ENCODE measurements at regions not wholly inside any gene's neighbourhood (a gene's known extent, or its start where the extent isn't known, plus 50 kb on each side); places are given as distances from the start of the nearest gene placed in this dataset.

DNA sequence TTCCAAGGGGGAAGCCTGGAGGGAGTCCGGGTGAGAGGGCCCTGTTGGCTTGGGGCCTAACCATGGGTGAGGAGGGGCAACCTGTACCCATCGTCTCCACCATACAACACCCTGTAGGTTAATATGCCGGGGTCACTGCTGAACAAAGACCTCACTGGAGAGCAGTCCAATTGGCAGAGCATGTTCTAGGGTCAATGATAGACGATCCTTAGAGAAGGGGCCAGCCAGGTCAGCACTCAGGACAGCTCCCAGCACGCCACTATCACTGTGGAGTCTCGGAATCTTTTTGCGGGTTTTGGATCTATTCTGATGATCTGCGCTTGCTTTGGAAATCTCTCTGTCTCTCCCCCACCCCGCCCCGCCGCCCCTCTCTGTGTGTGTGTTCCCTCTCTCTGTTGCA lies 218.4 kb upstream of the MVB12B start:
- DNase-seq (ENCODE audit: extremely low spot score, unreplicated experiment), result no peak
- H3K9me3 Mint-ChIP-seq (ENCODE audit: unreplicated experiment), result no peaks in the 10 kb centered on the region
- H3K4me3 Mint-ChIP-seq (ENCODE audit: unreplicated experiment), result no peak overlapping the region
- H3K4me1 Mint-ChIP-seq (ENCODE audit: unreplicated experiment), result no peaks in the 10 kb centered on the region
- TF ChIP-seq, protein P1, sequence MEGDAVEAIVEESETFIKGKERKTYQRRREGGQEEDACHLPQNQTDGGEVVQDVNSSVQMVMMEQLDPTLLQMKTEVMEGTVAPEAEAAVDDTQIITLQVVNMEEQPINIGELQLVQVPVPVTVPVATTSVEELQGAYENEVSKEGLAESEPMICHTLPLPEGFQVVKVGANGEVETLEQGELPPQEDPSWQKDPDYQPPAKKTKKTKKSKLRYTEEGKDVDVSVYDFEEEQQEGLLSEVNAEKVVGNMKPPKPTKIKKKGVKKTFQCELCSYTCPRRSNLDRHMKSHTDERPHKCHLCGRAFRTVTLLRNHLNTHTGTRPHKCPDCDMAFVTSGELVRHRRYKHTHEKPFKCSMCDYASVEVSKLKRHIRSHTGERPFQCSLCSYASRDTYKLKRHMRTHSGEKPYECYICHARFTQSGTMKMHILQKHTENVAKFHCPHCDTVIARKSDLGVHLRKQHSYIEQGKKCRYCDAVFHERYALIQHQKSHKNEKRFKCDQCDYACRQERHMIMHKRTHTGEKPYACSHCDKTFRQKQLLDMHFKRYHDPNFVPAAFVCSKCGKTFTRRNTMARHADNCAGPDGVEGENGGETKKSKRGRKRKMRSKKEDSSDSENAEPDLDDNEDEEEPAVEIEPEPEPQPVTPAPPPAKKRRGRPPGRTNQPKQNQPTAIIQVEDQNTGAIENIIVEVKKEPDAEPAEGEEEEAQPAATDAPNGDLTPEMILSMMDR (IDR thresholded peaks at IDR 0.05), result no peak
- no peaks in the 10 kb centered on the region for H3K36me3 Mint-ChIP-seq (ENCODE audit: unreplicated experiment)
- H3K27me3 Mint-ChIP-seq (ENCODE audit: unreplicated experiment), result peaks cover 8% of the 10 kb centered on the region
- no peak overlapping the region for H3K27ac Mint-ChIP-seq (ENCODE audit: unreplicated experiment)

DNA sequence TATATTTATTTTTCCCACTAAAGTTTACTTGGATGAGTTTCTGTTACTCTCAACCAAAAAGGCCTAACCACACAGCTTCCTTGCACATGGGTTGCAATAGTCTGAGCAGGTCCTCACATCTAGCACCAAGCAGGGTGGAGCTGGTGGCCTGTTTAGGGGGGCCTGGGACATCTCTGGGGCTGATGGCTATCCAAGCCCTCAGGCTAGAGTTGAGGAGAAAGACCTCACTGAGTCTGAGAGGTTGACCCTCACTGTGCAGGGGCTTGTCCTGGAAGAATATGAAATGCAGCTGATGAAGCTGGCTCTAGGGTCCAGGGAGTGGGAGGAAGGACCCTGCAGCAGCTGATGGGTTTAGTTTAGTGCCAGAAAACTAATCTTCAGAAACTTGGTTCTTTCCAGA lies 217.1 kb upstream of the MVB12B start:
- no peaks in the 10 kb centered on the region for H3K4me1 Mint-ChIP-seq (ENCODE audit: unreplicated experiment)
- H3K9me3 Mint-ChIP-seq (ENCODE audit: unreplicated experiment), result no peaks in the 10 kb centered on the region
- no peak for DNase-seq (ENCODE audit: extremely low spot score, unreplicated experiment)
- H3K4me3 Mint-ChIP-seq (ENCODE audit: unreplicated experiment), result no peak overlapping the region
- peaks cover 13% of the 10 kb centered on the region for H3K27me3 Mint-ChIP-seq (ENCODE audit: unreplicated experiment)
- TF ChIP-seq, protein P1 (IDR thresholded peaks at IDR 0.05), result no peak
- no peak overlapping the region for H3K27ac Mint-ChIP-seq (ENCODE audit: unreplicated experiment)
- H3K36me3 Mint-ChIP-seq (ENCODE audit: unreplicated experiment), result no peaks in the 10 kb centered on the region

DNA sequence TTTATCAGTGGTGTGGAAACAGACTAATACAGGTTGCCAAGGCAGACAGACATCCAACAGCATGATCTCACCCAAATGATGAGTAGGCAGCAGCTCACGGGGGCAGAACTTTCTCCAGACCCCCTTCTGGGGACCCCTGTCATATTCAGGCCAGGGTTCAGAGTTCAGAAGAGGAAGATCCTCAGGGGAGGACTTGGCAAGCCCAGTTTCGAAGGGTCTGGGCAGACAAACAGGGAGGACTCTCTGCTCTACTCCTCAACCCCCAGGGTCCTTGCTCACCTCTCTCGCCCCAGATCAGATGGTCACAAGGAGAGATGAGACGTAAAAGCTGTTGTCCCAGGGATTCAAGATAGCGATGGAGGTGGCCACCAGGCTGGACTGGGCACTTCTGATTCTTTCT lies 215.1 kb upstream of the MVB12B start:
- Mint-ChIP-seq H3K27ac (ENCODE audit: unreplicated experiment) (no peak overlapping the region), H3K4me3 (ENCODE audit: unreplicated experiment) (no peak overlapping the region), H3K36me3 (ENCODE audit: unreplicated experiment) (no peaks in the 10 kb centered on the region), H3K4me1 (ENCODE audit: unreplicated experiment) (no peaks in the 10 kb centered on the region), H3K9me3 (ENCODE audit: unreplicated experiment) (no peaks in the 10 kb centered on the region), H3K27me3 (ENCODE audit: unreplicated experiment) (peaks cover 17% of the 10 kb centered on the region)
- DNase-seq (ENCODE audit: extremely low spot score, unreplicated experiment), result peak; percentile 64
- TF ChIP-seq, protein P1 (IDR thresholded peaks at IDR 0.05), result no peak

DNA sequence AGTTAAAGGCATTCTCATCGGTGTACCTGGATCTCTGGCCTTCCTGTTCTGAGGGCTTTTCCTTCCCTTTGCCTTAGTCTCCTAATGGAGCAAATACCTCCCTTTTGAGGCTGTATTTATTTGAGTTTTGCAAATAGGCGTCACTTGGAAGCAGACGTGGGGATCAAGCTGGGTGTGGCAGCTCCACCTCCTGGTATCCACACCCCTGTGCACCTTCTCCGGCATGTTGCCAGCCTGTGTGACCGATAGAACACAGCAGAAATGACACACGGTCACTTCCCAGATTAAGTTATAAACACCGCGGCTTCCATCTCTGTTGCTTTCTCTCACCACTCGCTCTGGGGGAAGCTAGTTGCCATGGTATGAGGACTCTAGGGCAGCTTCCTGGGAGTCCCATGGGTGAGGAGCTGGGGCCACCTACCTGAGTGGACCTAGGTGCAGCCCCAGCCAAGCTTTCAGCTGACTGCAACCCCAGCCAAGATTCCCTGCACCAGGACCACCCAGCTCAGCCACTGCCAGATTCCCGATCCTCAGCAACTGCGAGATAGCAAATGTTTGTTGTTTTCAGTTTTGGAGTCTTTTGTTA lies 214.4 kb upstream of the MVB12B start:
- no peaks in the 10 kb centered on the region for H3K4me1 Mint-ChIP-seq (ENCODE audit: unreplicated experiment)
- H3K36me3 Mint-ChIP-seq (ENCODE audit: unreplicated experiment), result no peaks in the 10 kb centered on the region
- peak; percentile 54 for DNase-seq (ENCODE audit: extremely low spot score, unreplicated experiment)
- H3K4me3 Mint-ChIP-seq (ENCODE audit: unreplicated experiment), result no peak overlapping the region
- no peaks in the 10 kb centered on the region for H3K9me3 Mint-ChIP-seq (ENCODE audit: unreplicated experiment)
- no peak overlapping the region for H3K27ac Mint-ChIP-seq (ENCODE audit: unreplicated experiment)
- H3K27me3 Mint-ChIP-seq (ENCODE audit: unreplicated experiment), result peaks cover 15% of the 10 kb centered on the region
- TF ChIP-seq, protein P1 (IDR thresholded peaks at IDR 0.05), result no peak

DNA sequence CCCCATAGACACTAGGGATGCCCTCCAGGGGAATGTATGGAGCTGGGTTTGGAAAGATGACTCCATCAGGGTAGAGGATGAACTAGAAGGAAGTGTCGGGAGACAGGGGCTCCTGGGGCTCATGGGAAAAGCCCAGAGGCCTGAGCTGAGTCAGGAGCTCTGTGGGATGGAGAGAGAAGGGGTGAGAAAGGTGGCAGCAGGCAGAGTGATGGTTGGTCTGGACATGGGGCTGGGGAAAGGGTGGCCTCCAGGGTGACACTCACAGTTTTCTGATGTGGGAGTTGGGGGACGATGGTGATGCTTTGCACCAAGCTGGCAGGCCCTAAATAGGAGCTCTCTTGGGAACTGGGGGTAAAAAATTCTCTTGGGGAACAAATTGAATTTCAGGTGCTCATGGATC lies 213.5 kb upstream of the MVB12B start:
- no peak overlapping the region for H3K27ac Mint-ChIP-seq (ENCODE audit: unreplicated experiment)
- peak; percentile 66 for DNase-seq (ENCODE audit: extremely low spot score, unreplicated experiment)
- TF ChIP-seq, protein P1 (IDR thresholded peaks at IDR 0.05), result no peak
- H3K27me3 Mint-ChIP-seq (ENCODE audit: unreplicated experiment), result peaks cover 19% of the 10 kb centered on the region
- H3K4me1 Mint-ChIP-seq (ENCODE audit: unreplicated experiment), result no peaks in the 10 kb centered on the region
- H3K9me3 Mint-ChIP-seq (ENCODE audit: unreplicated experiment), result no peaks in the 10 kb centered on the region
- H3K36me3 Mint-ChIP-seq (ENCODE audit: unreplicated experiment), result no peaks in the 10 kb centered on the region
- no peak overlapping the region for H3K4me3 Mint-ChIP-seq (ENCODE audit: unreplicated experiment)
